IPS-NIHi7 (cell line): ENCODE measurements at regions not wholly inside any gene's neighbourhood (a gene's known extent, or its start where the extent isn't known, plus 50 kb on each side); places are given as distances from the start of the nearest gene placed in this dataset.
A peak's percentile ranks its signal among the peaks of the same experiment; 100 is the strongest.

Source experiments
- DNase-seq: peaks from one replicate; pipeline ENCODE4 v3.0.0; 2012; ENCODE audit warnings: mixed read lengths; ENCODE audit errors: extremely low spot score

- no peak for DNase-seq
These were observed 67.3 kb upstream of the PRPS1 start for GRCh38 chrX:107560980-107561379.

- DNase-seq = peak; percentile 53
These were observed 66.7 kb upstream of the PRPS1 start for GRCh38 chrX:107561468-107562215.

GRCh38 chrX:107562482-107562881 is 65.8 kb upstream of the PRPS1 start:
- DNase-seq = no peak

- peak; percentile 38 for DNase-seq
These were observed 64.5 kb upstream of the PRPS1 start for GRCh38 chrX:107563824-107564223.

- no peak for DNase-seq
These were observed 63.3 kb upstream of the PRPS1 start for GRCh38 chrX:107565015-107565414.

- peak; percentile 88 for DNase-seq
These were observed 62.2 kb upstream of the PRPS1 start for GRCh38 chrX:107565931-107566603.

GRCh38 chrX:107566604-107567262 is 61.6 kb upstream of the PRPS1 start:
- no peak for DNase-seq

- no peak for DNase-seq
These were observed 60.9 kb upstream of the PRPS1 start for GRCh38 chrX:107567370-107567769.

- DNase-seq = peak; percentile 49
These were observed 56.9 kb upstream of the PRPS1 start for GRCh38 chrX:107571296-107571998.

GRCh38 chrX:107573016-107573415 is 55.3 kb upstream of the PRPS1 start:
- no peak for DNase-seq

GRCh38 chrX:107574054-107574683 is 54.1 kb upstream of the PRPS1 start:
- no peak for DNase-seq

- DNase-seq = no peak
These were observed 53.6 kb upstream of the PRPS1 start for GRCh38 chrX:107574711-107575110.

GRCh38 chrX:107576392-107576791 is 51.9 kb upstream of the PRPS1 start:
- DNase-seq = no peak

GRCh38 chrX:107576841-107577240 is 51.5 kb upstream of the PRPS1 start:
- no peak for DNase-seq

- DNase-seq = no peak
These were observed 50.4 kb upstream of the PRPS1 start for GRCh38 chrX:107577933-107578332.
